GM18505 (cell line): ENCODE measurements at regions not wholly inside any gene's neighbourhood (a gene's known extent, or its start where the extent isn't known, plus 50 kb on each side); places are given as distances from the start of the nearest gene placed in this dataset.

Experiments used
- ATAC-seq: cut with Tn5 transposase; IDR thresholded peaks from one replicate; pipeline ENCODE4 v1.9.1; 2021; ENCODE audit not compliant: unreplicated experiment
- POLR2A ChIP-seq: IDR thresholded peaks from 4 replicates; pipeline ENCODE4 v1.6.1; 2011; ENCODE audit warnings: borderline replicate concordance; ENCODE audit not compliant: insufficient read depth, insufficient read length; ENCODE audit errors: extremely low read depth

GRCh38 chr15:96764501-96764900 is 434.0 kb downstream of the NR2F2 start:
- no peak for TF ChIP-seq POLR2A
- no peak for ATAC-seq

- TF ChIP-seq POLR2A, result no peak
- ATAC-seq, result no peak
These were observed 434.4 kb downstream of the NR2F2 start for GRCh38 chr15:96764946-96765345.

- TF ChIP-seq POLR2A, result no peak
- ATAC-seq, result no peak
These were observed 435.9 kb downstream of the NR2F2 start for GRCh38 chr15:96766366-96766765.

GRCh38 chr15:96767703-96768434 is 437.4 kb downstream of the NR2F2 start:
- no peak for ATAC-seq

GRCh38 chr15:96768435-96768789 is 437.9 kb downstream of the NR2F2 start:
- no peak for ATAC-seq
- no peak for TF ChIP-seq POLR2A

More at GRCh38 chr15:96767703-96768434, 437.4 kb downstream of the NR2F2 start:
- no peak for TF ChIP-seq POLR2A

- no peak for ATAC-seq
- no peak for TF ChIP-seq POLR2A
These were observed 440.5 kb downstream of the NR2F2 start for GRCh38 chr15:96771035-96771434.

GRCh38 chr15:96774216-96774615 is 443.7 kb downstream of the NR2F2 start:
- TF ChIP-seq POLR2A, result no peak
- no peak for ATAC-seq

- no peak for ATAC-seq
- no peak for TF ChIP-seq POLR2A
These were observed 453.2 kb downstream of the NR2F2 start for GRCh38 chr15:96783746-96784145.

- TF ChIP-seq POLR2A, result no peak
These were observed 459.5 kb downstream of the NR2F2 start for GRCh38 chr15:96790004-96790403.

GRCh38 chr15:96792216-96792615 is 461.7 kb downstream of the NR2F2 start:
- ATAC-seq, result no peak
- TF ChIP-seq POLR2A, result no peak

More at GRCh38 chr15:96790004-96790403, 459.5 kb downstream of the NR2F2 start:
- no peak for ATAC-seq

- no peak for ATAC-seq
- no peak for TF ChIP-seq POLR2A
These were observed 466.3 kb downstream of the NR2F2 start for GRCh38 chr15:96796841-96797240.

- no peak for ATAC-seq
- TF ChIP-seq POLR2A, result no peak
These were observed 471.2 kb downstream of the NR2F2 start for GRCh38 chr15:96801576-96802150.

- no peak for TF ChIP-seq POLR2A
- no peak for ATAC-seq
These were observed 472.2 kb downstream of the NR2F2 start for GRCh38 chr15:96802611-96803255.

GRCh38 chr15:96804754-96805153 is 474.3 kb downstream of the NR2F2 start:
- no peak for TF ChIP-seq POLR2A

More at GRCh38 chr15:96804754-96805153, 474.3 kb downstream of the NR2F2 start:
- ATAC-seq, result no peak
